ENCODE measurements at regions not wholly inside any gene's neighbourhood (a gene's known extent, or its start where the extent isn't known, plus 50 kb on each side); places are given as distances from the start of the nearest gene placed in this dataset.

DNA sequence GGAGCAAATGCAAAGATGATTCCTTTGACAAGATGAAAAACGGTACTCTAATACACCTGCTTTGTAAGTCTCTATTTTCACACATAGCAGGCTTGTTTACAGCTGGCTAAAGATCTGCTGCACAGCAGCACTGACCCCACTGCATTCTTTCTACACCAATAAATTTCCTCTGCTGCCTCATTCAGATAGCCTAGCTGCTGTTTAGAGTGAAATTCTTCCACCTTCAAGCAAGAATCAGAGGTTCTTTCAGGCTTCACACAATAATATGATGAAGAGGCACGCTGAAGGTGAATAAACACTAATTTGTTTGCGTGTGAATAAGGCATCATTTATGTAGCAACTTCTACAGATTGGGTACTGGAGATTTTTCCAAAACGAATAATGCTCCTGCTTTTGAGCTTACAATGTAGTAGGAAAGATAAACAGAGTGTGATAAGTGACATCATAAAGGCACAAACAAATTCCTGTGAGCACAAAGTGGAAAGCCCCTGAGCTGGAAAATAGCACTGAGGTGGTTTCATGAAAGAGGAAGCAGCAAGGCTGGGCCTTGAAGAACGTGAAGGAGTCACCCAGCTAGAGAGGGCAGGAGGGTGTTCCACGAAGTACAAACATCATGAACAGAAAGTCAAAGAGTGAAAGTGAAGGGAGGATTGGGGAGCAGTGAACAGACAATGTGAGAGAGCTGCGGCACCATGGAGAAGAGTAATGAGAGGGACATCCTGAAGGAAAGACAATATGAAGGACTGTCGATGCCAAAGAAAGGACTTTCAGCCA, 543.4 kb downstream of the CD83 start:
- DNase-seq (ENCODE audit: low spot score), result no peak

GRCh38 chr6:14661691-14662090, 544.1 kb downstream of the CD83 start:
- no peak for DNase-seq (ENCODE audit: low spot score)

DNA sequence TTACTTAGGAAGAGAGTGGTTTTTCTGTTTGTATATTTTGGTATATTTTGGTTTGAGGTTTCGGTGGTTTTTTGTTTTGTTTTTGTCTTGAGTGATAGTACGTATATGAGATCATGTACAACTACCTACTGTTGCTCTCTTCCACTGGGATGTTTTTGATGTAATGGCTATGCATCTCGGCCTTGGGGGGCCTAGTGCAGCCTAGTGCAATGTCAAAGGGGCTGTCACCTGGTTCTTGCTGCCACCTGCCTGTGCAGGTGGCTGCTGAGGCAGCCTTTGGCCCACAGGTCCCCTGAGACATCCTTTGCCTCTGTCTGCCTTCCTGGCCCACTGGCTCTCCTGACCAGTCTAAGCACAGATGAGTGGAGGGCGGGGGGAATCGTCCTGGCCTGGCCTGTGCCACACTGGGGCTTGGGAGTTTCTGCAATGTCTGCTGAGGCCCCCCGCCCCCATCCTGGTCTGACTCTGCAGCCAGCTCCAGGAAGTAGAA, 546.6 kb downstream of the CD83 start:
- no peak for DNase-seq (ENCODE audit: low spot score)

DNA sequence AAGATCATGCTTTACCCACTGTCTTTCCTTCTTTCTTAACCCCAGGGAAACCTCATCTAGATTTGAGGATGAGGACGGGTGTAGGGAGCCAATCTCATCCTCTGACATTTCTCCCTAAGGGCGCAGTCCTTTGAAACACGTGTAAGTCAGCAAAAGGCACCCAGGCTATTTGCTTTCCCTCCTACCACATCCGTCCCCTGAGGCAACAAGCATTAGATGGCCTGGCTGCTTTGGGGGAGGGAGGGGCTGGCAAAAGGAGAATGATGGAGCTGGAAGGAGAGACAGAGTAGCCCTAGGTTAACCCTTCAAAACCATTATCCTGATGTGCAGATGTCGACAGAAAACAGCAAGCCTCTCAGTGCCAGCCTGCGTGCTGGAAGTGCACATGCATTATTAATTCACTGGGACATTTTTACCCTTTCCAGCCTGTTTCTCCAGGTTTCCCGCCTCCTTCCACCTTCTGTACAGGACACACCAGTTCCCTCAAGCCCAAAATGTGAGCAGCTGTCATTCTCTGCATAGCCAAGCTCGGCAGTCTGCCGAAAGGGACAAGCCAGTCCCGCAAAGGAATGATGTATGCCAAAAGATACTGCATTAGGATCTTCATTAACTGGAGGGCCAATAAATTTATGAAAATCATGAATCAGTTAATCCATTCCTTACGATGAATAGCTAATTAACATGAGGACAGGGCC, 547.2 kb downstream of the CD83 start:
- DNase-seq (ENCODE audit: low spot score), result no peak

DNA sequence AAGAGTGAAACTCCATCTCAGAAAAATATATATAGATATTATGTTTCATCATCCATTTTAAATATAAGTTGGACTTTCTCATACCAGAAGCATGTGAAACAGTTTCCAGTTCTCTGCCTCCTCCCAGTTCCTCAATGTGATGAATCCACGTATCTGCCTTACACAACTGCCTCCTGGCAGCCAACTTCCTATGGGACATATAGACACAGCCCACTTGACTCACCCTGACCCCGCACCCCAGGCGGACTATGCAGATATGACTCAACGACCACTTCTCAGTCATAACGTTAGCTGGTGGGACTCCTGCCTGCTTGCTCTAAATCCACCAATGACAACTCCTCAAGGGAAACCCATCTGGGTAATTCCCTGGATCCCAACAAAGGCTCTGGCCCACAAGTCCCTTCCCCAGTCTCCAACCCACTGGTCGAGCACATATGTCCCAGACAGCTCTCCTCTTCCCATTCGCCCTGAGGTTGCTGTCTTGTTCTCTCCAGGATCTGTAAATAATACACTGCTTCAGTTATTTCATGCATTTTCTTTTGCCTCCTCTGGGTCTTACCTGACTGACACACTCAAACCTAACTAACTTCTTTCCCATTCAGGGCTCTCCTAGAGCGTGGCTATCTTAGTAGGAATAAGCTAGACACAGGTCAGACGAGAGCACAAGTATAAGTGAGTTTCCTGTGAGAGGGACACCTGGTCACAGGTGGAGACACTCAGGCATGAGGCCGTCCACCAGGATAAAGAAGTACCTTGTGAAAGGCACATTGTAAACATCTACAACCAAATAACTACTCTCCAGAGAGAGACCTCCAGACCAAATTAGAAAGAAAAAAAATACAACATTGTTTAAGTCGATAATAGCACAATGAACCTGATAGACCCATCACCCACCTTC, 548.5 kb downstream of the CD83 start:
- no peak for DNase-seq (ENCODE audit: low spot score)

GRCh38 chr6:14670806-14671205, 553.2 kb downstream of the CD83 start:
- no peak for DNase-seq (ENCODE audit: low spot score)

DNA sequence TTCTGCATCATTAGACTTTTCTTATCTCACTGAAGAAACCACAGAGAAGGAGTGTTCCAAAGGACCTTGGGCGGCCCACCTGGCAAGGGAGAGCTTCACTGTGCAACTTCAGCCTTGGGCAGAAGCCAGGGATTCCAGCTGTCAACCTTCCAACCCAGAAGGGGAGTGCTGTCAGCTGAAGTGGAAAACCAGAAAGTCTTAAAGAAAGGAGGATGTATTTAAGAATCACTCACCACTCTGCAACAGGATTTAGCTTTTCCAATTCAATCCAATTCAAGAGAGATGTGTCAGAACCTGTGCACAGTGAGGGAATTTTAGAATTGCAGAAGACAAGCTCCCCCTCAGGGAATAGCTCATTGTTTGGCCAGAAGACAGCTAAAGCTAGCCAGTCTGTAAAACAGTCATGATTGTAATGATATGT, 553.7 kb downstream of the CD83 start:
- DNase-seq (ENCODE audit: low spot score), result no peak

DNA sequence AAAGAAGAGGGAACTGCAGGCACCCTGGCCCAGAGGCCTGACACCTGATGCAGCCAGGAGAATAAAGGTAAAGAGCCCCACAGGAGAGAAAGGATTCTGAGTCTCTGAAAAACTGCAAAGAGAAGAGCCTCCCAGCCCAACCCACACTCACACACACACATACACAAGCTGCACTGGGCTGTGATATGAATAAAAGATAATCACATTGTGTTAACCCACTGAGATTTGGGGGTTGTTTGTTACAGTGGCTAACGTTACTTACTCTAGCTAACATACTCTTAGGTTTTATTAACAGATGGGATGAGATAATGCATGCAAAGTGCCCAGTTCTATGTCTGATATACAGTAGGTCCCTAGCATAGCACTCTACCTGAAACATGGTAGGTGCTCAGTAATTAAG, 554.4 kb downstream of the CD83 start:
- no peak for DNase-seq (ENCODE audit: low spot score)

- no peak for DNase-seq (ENCODE audit: low spot score)
Measured at GRCh38 chr6:14673201-14673600, 555.6 kb downstream of the CD83 start.

- DNase-seq (ENCODE audit: low spot score), result no peak
Measured at GRCh38 chr6:14674458-14674857, 556.9 kb downstream of the CD83 start.

GRCh38 chr6:14674867-14675648, 557.5 kb downstream of the CD83 start:
- DNase-seq (ENCODE audit: low spot score), result no peak

DNA sequence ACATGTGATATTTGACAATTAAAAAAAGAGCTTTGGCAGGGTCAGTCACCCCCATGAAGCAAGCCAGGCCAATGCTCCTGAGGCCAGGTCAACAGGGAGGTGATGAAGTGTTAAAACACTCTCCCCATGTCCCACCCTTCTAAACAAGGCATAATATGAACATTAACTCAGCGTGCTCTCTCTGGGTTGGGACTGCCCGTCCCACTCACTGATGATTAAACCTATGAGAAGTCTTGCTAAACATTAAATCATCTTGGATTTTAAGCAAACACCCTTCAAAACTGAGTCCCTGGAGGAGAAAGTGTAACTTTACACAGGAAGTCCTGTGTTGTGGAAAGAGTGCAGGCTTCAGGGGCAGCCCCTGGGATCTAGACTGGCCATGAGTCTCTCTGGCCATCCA, 558.5 kb downstream of the CD83 start:
- DNase-seq (ENCODE audit: low spot score), result no peak

- DNase-seq (ENCODE audit: low spot score), result no peak
Measured at GRCh38 chr6:14676977-14677781, 559.6 kb downstream of the CD83 start.

DNA sequence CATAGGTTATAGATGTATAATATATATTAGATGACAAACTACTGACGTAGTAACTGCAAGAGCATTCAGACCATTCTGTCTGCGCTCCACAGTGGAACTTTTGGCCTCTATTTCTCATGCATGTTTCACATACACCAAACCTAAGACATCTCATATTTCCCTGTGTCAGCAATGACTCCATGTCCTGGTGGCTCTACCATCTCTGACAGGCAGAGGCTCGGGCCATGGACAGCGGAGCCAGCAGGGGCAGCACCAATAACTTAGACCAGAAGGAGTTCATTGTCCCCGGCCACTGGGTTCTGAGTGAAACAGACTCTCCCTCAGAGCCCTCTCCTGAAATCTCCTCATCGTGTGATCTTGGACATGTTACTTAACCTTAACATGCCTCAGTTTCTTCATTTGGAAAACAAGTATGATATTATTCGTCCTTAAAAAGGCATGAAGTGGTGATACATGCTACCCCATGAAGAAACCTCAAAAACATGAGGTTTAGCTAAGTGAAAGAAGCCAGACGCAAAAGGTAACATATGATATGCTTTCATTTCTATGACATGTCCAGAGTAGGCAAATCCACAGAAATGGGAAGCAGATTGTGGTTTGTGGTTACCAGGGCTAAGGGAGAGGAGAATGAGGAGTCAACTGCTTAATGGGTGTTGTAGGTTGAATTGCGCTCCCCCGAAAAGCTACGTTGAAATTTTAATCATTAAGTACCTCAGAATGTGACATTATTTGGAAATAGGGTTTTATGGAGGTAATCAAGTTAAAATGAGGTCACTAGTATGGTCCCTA, 564.0 kb upstream of the JARID2 start:
- no peak for DNase-seq (ENCODE audit: low spot score)

DNA sequence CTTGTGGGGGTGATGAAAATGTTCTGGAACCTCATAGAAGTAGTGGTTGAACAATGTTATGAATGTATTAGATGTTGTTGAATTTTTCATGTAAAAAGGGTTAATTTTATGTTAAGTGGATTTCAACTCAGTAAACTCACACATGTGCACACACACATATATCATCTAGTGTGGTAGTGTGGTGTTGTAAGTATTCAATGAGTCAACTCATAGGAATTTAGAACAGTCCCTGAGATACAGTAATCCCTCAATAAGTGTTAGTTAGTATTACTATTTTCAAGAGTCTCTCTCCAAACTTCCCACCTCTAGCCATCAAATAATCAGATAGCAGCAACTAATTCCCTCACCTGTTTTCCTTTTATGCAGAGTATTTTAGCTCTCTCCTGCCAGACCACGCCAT, 563.1 kb upstream of the JARID2 start:
- DNase-seq (ENCODE audit: low spot score), result no peak

DNA sequence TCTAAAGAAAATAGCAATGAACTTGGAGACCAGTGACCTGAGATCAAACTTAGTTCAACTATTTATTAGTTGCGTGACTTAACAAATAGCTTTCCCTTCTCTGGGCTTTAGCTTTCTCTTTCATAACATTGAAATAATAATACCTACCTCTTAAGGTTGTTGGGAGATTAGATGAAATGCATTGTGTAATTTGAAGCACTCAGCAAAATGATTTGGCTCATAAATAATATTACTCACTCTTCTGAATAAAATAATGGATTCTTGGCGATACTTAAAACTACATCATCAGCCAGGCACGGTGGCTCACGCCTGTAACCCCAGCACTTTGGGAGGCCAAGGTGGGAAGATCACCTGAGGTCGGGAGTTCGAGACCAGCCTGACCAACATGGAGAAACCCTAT, 556.2 kb upstream of the JARID2 start:
- DNase-seq (ENCODE audit: low spot score), result no peak

DNA sequence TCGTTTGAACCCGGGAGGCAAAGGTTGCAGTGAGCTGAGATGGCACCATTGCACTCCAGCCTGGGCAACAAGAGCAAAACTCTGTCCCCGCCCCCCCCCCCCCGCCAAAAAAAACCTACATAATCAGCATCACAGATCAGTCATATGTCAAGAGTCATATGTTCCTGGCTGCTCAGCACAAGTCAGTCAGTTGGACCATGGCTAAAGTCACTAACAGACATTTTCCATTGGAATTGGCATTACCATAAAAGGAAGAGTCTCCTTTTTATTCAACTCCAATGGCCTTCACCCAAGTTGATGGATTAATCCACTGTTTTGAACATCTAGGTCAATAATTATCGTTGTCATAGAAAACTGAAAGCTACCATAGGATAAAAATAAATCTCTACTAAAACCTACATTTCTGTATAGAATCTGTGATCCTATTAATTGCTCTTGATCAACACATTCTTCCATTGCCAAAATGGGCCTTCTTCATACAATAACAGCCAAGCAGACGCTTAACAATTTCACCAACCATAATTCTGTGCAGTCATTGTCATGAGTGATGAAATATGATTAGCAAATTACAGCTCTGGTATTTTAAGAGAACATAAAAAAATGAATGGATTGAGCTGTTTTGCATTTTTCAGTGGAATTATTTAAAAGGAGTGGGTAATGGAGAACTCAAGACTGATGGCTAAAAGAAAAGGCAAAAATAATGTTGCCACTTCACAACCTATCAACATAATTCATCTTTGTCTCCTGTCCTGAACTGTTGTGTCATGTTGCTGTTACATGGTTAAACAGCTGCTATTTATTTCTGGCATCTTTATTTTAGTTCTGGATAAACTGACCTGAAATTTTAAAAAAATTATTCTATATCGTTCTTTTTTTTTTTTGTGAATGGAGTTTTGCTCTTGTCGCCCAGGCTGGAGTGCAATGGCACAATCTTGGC, 555.5 kb upstream of the JARID2 start:
- DNase-seq (ENCODE audit: low spot score), result no peak

- DNase-seq (ENCODE audit: low spot score), result no peak
Measured at GRCh38 chr6:14692208-14692607, 553.7 kb upstream of the JARID2 start.
